UCSD-AML1 (cell line): ENCODE measurements at regions not wholly inside any gene's neighbourhood (a gene's known extent, or its start where the extent isn't known, plus 50 kb on each side); places are given as distances from the start of the nearest gene placed in this dataset.
"Not testable (repeated sequence)": the region's sequence is repeated elsewhere in the genome, so short reads cannot be mapped to it uniquely, and the experiment has no call there.

Experiments used
- DNase-seq: peaks from one replicate; lab custom pipeline; 2025; ENCODE audit not compliant: unreplicated experiment; lab: John Stamatoyannopoulos, UW

DNA sequence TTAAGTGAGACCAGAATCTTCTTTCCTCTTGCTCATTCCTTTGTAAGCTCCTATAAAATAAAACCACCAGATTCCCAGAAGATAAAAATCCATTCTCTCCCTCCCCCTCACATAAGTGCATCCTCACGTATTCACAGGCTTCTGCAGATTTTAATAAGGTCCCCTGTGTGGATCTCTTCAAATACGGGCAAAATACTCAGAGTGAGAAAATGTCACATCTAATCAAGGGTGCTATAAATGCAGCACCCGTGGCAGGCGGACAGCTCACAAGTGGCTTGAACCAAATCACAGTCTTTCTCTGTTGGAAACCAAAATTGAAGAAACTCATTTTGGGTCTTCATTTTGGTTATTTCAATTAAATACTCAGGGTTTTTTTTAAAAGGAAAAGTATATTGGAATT lies 212.9 kb upstream of the CMC1 start:
- no peak for DNase-seq

DNA sequence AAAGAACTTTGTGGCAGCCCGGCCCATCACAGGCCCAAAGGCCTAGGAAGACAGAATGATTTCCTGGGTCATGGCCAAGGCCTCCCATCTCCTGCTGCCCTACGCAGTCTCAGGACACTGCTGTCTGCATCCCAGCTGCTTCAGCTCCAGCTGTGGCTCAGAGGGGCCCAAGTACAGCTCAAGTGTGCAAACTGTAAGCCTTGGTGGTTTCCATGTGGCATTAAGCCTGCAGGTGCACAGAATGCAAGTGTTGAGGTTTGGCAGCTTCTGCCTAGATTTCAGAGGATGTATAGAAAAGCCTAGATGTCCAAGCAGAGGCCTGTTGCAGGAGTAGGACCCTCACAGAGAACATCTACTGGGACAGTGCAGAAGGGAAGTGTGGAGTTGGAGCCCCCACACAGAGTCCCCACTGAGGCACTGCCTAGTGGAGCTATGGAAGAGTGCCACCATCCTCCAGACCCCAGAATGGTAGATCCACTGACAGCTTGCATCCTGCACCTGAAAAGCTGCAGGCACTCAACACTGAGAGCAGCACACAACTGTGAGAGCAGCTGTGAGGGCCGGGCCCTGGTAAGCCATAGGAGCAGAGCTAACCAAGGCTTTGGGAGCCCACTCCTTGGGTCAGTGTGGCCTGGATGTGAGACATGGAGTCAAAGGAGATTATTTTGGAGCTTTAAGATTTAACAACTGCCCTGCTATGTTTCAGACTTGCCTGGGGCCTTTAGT lies 208.2 kb upstream of the CMC1 start:
- DNase-seq, result no peak

DNA sequence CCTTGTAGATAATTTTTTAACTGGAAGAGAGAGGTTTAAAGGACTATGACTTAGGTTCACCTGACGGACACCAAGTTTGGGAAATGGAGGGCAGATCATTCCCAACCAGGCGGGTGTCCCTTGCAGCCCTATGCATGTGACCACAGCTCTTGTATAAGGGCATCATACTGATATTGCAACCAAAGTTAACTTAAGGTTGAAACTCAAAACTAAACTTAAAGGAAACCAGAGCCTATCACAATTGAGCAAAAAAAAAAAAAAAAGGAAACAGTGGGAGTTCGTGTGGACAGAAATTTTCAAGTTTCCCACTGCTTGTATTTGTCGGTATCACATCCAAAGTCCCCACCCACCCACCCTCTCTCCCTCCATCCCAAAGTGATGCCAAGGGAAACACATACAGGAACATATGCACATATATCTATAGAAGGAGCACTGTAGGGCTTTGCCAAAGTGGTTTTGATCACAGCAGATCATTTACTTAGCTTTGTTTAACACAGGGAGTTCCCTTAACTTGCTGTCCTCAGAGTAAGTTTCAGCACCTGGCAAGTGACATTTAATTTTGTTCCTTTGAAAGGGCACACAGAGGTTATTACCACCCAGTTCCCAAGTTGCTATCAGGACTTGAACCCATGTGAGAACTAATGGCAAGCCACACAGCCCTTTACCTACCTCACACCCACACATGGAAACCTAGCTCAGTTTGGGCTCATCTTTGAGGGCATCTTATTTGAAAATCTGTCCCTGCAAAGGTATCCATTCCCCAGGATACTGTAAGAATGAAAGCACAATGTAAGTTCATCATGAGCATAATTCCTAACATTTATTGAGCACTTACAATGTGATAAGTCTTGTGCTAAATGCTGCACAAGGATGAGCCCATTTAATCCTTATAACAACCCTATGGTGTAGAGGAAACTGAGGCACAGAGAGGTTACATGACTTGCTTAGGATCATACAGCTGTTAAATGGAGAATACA lies 204.5 kb upstream of the CMC1 start:
- no peak for DNase-seq

DNA sequence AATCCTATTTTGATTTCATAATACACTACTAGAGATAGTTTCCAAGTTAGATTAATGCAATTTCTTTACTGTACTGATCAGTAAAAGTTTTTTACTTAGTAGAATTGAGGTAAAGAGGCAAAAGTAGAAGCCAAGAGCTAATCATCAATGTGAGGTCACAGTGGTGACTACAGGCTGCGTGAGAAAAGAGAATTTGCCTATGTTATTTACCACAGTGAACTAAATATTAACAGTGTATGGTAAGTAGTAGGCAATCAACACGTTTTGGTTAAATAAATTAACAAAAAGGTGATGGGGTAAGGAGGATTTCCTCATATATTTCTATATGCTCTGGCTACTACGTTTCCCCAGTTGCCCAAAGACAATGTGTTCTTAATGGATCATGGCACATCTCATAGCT lies 202.2 kb upstream of the CMC1 start:
- no peak for DNase-seq

- no peak for DNase-seq
Measured at GRCh38 chr3:28039829-28040228, 201.6 kb upstream of the CMC1 start.

GRCh38 chr3:28042095-28042635 lies 199.3 kb upstream of the CMC1 start:
- no peak for DNase-seq

DNA sequence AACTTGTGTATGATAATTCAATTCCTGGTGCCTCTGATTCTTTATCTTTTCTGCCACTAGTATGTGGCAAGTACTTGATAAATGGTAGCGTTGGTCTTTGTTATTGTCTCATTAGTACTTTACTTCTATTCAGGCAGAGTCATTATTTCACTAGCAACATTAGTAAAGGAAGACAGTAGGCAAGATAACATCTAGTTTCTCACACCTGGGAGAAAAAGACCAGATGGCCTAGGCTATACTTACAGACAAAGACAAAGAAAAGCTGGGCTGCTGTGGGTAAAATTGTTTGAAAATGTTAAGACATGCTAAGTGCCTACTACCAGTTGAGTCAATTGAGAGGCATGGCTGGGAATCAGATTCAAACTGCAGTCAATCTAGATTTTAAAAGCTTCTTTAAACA lies 198.7 kb upstream of the CMC1 start:
- no peak for DNase-seq

DNA sequence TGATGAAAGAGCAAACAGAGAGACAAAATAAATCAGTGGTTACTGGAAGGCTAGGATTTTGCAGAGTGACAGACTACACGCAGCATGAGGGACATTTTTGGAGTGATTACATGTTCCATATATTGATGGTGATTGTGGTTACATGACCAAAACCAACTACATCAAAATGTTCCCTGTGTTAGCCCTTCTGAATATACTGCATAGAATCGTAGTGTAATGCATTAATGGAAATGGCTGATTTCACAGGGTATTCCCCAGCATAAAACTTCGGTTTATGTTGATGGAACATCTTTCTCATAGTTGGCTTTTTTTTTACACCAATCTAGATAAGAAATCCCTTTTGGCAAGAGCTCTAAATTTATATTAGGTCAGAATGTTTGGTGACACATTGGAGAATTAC lies 191.3 kb upstream of the CMC1 start:
- DNase-seq, result no peak

DNA sequence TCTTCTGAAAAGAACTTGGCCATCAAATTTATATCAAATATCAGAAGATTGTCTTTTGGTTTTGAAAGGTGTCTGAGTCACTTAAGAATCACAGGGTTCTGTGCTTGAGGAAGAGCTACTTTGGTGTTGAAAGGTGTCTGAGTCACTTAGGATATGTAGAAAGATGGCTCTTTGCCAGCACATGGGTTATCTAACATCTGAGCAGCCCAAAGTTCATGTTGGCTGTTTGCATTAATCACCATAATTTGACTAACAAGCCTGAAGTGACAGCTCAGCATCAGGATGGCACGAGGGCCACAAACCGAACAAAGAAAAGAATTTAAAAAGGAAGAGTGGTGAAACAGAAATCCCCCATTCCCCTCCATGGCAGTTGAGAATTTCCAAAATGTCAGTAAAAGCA lies 190.5 kb upstream of the CMC1 start:
- DNase-seq, result no peak

DNA sequence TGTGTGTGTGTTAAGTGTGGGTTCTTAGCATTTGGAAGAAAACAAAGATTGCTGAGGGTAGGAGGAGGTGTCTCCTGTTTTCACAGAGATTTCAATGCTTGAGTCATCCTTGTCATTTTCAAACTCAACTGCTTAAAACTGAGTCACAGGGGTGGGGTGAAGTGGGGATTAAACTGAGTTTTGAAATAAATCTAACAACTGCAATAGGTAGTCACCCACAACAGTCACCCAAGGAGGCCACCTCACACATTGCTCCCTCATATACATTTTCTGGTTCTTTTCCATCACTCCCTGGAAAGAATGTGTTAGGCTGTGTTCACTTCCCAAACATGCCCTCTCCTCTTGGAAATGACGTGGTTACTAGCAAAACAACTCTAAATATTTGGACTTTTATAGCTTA lies 187.7 kb upstream of the CMC1 start:
- no peak for DNase-seq

- DNase-seq, result no peak
Measured at GRCh38 chr3:28056806-28057205, 184.6 kb upstream of the CMC1 start.

- DNase-seq, result no peak
Measured at GRCh38 chr3:28057539-28057938, 183.9 kb upstream of the CMC1 start.

GRCh38 chr3:28059199-28059598 lies 182.2 kb upstream of the CMC1 start:
- not testable (repeated sequence) for DNase-seq

- no peak for DNase-seq
Measured at GRCh38 chr3:28066020-28066419, 175.4 kb upstream of the CMC1 start.

- no peak for DNase-seq
Measured at GRCh38 chr3:28067014-28067413, 174.4 kb upstream of the CMC1 start.

GRCh38 chr3:28068342-28068741 lies 173.1 kb upstream of the CMC1 start:
- DNase-seq, result no peak

GRCh38 chr3:28069438-28069837 lies 172.0 kb upstream of the CMC1 start:
- no peak for DNase-seq

GRCh38 chr3:28076246-28076645 lies 165.2 kb upstream of the CMC1 start:
- DNase-seq, result no peak

- DNase-seq, result no peak
Measured at GRCh38 chr3:28077572-28077971, 163.8 kb upstream of the CMC1 start.

- no peak for DNase-seq
Measured at GRCh38 chr3:28078536-28078935, 162.9 kb upstream of the CMC1 start.

- no peak for DNase-seq
Measured at GRCh38 chr3:28080716-28081115, 160.7 kb upstream of the CMC1 start.

DNA sequence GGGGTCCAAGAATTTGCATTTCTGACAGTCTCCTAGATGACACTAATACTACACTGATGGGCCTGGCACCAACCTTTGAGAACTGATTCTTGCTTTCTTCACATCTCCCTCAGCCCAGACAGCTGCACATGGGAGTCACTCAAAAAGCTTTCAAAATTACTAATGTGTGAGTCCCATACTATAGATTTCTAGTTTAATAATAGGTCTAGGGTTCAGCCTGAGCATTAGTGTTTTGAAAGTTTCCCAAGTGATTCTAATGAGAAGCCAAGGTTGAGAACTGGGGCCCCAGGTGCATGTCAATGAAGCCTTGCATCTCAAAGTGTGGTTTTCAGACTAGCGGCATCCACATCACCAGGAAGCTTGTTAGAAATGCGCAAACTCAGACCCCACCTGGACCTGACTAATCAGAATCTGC lies 159.9 kb upstream of the CMC1 start:
- DNase-seq, result no peak
